Vagina (tissue), 2 donors: ENCODE measurements at regions not wholly inside any gene's neighbourhood (a gene's known extent, or its start where the extent isn't known, plus 50 kb on each side); places are given as distances from the start of the nearest gene placed in this dataset.
A peak's percentile ranks its signal among the peaks of the same experiment; 100 is the strongest.

ENCODE experiments used
- DNase-seq, 2 donors: peaks; one replicate each; pipeline ENCODE4 v3.0.0-alpha.2; 2017; ENCODE audit errors: extremely low spot score in 2 of 2
- H3K27ac ChIP-seq: fragments of 200-600 bp; sonication (generic); one replicate; pipeline ENCODE4 v1.5.1; 2019
- H3K27me3 ChIP-seq: fragments of 200-600 bp; sonication (generic); one replicate; pipeline ENCODE4 v1.5.1; 2019
- H3K36me3 ChIP-seq, 2 donors: fragments of 200-600 bp; sonication (generic); one replicate each; pipeline ENCODE4 v1.5.1; 2017 to 2019
- H3K4me1 ChIP-seq: fragments of 200-600 bp; sonication (generic); one replicate; pipeline ENCODE4 v1.5.1; 2019
- H3K4me3 ChIP-seq, 2 donors: fragments of 200-600 bp; sonication (generic); 1 replicate in 1 of 2; 2 replicates in 1 of 2; pipeline ENCODE4 v1.5.1; 2016 to 2019
- H3K9me3 ChIP-seq: fragments of 200-600 bp; sonication (generic); one replicate; pipeline ENCODE4 v1.5.1; 2019
- POLR2A ChIP-seq, 2 donors: fragments of 450-650 bp; IDR thresholded peaks; one replicate each; pipeline ENCODE4 v1.6.1; 2017; ENCODE audit warnings: antibody characterized with exemption in 2 of 2, mild to moderate bottlenecking in 2 of 2, moderate library complexity in 2 of 2
- POLR2AphosphoS5 ChIP-seq, 2 donors: sonication (generic); formaldehyde crosslinking; IDR thresholded peaks; one replicate each; pipeline ENCODE4 v1.9.0; 2017; ENCODE audit warnings: antibody characterized with exemption in 2 of 2, mild to moderate bottlenecking in 2 of 2, low read depth in 1 of 2; ENCODE audit not compliant: insufficient read depth in 1 of 2
- intact Hi-C: fragments of 100-400 bp; cut with DNase I; formaldehyde crosslinking; loops from one replicate; pipeline ENCODE4 v1.15.1; 2023
- TF ChIP-seq, protein P1 (sequence below), 3 experiments: fragments of 450-650 bp in 2 of 3; fragments of 200-600 bp in 1 of 3; sonication (generic) in 1 of 3; IDR thresholded peaks; one replicate each; pipeline ENCODE4 v1.5.1; 2017 to 2019; ENCODE audit warnings: antibody characterized with exemption in 3 of 3, mild to moderate bottlenecking in 2 of 3, moderate library complexity in 2 of 3

DNA sequence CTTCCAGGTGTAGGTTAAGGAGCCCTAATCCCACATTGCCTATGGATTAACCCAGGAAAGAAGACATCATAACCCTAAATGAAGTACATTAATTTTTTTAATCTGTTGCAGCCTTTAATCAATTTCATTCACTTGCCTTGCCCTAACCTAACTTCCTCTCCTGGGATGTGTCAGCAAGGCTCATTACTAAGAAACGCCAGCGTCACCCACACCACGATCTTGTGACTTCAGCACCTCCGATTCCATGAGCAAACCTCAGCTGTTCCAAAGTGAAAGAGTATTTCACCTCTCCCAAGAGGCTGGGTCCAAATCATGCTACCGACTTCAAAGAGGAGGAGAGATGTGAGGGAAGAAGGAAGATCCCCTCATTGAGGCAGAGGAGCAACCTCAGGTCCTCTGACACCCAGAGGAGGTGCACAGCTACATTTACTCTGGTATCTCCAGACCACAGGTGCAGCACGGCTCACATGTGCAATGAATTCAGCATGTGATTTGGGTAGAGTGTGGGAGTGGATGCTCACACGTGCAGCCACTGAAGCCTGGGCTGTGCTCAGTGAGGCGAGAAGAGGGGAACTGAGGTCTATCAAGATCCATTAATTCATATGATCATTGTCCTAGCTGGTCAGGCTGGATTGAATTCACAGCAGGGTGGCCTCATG is 134.1 kb downstream of the SLC30A10 start:
- Histone ChIP-seq H3K9me3 (no peaks in the 10 kb centered on the region), H3K27me3 (no peaks in the 10 kb centered on the region), H3K4me3 (no peak overlapping the region), H3K36me3 (no peaks in the 10 kb centered on the region), H3K27ac (no peak overlapping the region), H3K4me1 (no peaks in the 10 kb centered on the region)
- DNase-seq, result no peak
- no peak for TF ChIP-seq POLR2AphosphoS5 (IDR thresholded peaks at IDR 0.05; ENCODE audit: insufficient read depth in 1 of 2, low read depth in 1 of 2)
- TF ChIP-seq, protein P1, sequence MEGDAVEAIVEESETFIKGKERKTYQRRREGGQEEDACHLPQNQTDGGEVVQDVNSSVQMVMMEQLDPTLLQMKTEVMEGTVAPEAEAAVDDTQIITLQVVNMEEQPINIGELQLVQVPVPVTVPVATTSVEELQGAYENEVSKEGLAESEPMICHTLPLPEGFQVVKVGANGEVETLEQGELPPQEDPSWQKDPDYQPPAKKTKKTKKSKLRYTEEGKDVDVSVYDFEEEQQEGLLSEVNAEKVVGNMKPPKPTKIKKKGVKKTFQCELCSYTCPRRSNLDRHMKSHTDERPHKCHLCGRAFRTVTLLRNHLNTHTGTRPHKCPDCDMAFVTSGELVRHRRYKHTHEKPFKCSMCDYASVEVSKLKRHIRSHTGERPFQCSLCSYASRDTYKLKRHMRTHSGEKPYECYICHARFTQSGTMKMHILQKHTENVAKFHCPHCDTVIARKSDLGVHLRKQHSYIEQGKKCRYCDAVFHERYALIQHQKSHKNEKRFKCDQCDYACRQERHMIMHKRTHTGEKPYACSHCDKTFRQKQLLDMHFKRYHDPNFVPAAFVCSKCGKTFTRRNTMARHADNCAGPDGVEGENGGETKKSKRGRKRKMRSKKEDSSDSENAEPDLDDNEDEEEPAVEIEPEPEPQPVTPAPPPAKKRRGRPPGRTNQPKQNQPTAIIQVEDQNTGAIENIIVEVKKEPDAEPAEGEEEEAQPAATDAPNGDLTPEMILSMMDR (IDR thresholded peaks at IDR 0.05), result no peak
- TF ChIP-seq POLR2A (IDR thresholded peaks at IDR 0.05), result no peak
- intact Hi-C loops, result no loop called here

DNA sequence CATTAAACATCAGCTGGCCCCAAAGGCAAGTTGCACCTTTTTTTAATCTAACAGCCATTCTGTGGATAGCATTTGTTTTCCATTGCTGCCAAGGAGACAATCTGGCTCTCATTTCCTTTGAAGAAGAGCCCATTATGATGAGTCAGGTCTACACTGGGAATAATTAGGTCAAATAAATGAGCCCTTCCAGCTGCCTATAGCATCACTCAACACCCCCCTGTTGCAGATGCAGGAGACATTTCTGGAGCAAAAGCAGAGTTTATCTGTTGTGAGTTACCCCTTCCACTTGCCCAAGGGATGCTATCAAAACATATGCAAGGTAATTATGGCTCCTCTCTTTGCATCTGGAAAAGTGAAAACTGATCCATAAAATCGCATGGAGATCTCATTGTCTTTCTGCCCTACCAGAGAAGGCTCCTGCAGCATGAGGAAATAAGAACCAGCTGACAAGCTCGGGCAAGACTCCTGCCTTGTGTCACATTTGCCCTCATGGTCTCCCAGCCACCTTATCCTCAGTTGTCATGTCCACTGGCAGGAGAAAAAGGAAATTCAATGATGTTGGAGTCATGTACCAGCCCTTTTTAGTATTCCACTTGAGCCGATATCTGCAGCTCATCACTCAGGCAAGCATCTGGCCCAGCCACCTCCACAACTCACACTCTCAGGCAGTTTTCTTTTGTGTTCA is 135.9 kb downstream of the SLC30A10 start:
- DNase-seq, result no peak
- TF ChIP-seq POLR2AphosphoS5 (IDR thresholded peaks at IDR 0.05; ENCODE audit: insufficient read depth in 1 of 2, low read depth in 1 of 2) (no peak), POLR2A (IDR thresholded peaks at IDR 0.05) (no peak)
- TF ChIP-seq, protein P1 (IDR thresholded peaks at IDR 0.05), result no peak
- intact Hi-C loops, result no loop called here

DNA sequence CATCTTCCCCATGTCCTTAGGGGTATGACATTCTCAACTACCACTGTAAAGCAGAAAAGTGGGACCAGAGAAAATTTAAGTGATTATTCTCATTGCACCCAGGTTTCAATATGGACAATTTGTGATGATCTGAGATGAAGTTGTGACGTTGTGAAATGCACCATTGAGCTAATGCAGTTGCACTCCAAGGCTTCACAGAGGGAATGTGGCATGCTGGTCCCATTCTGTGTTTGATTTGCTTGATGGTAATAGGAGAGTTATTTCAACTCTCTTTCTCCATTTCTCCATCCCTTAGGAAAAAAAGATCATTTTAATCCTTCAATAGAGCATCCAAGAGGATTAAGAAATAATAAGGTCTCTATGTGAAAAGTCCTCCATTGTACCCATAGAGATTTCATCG is 136.6 kb downstream of the SLC30A10 start:
- Histone ChIP-seq H3K9me3 (no peaks in the 10 kb centered on the region), H3K4me1 (no peaks in the 10 kb centered on the region), H3K4me3 (no peak overlapping the region), H3K36me3 (no peaks in the 10 kb centered on the region), H3K27me3 (no peaks in the 10 kb centered on the region), H3K27ac (no peak overlapping the region)
- TF ChIP-seq POLR2A (IDR thresholded peaks at IDR 0.05), result no peak
- TF ChIP-seq POLR2AphosphoS5 (IDR thresholded peaks at IDR 0.05; ENCODE audit: insufficient read depth in 1 of 2, low read depth in 1 of 2), result no peak
- TF ChIP-seq, protein P1 (IDR thresholded peaks at IDR 0.05), result no peak
- intact Hi-C loops, result no loop called here
- no peak for DNase-seq

More for the DNA sequence above, 135.9 kb downstream of the SLC30A10 start:
- Histone ChIP-seq H3K4me1 (no peaks in the 10 kb centered on the region), H3K36me3 (no peaks in the 10 kb centered on the region), H3K27me3 (no peaks in the 10 kb centered on the region), H3K27ac (peak overlapping the region; percentile 20), H3K4me3 (no peak overlapping the region), H3K9me3 (no peaks in the 10 kb centered on the region)

DNA sequence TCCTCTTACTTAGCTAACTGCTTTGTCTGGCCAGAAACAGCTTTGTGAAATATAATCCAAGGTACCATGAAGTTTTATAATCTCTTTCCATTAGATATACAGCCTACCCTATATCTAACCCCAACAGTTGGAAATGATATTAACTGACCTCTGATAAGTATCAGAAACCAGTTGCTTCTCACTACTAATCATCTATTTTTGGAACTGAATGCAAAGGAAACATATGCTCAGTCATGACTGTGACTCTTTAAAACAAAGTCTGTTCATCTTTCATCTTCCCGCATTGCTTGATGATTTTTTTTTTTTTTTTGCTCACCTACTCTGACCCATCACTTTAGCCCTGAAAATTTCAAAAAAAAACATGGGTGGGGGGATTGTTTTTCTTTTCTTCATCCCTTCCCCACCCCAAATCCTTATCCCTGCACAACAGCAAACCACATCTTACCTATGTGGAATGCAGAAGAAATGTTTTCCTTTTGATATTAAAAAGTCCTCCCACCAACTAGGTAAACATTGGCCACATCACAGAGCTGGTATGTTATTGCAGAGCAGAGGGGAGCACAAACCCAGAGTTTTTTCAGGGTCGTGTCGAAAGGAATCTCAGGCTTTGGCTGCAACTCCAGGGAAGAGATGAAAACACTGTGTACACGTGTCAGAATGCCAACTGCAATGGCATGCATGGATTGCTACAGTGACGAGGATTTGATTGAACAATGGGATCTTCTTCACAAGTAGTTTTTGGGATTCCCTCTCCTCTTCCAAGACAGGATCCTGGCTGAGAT is 137.3 kb downstream of the SLC30A10 start:
- Histone ChIP-seq H3K36me3 (no peaks in the 10 kb centered on the region), H3K4me3 (no peak overlapping the region), H3K9me3 (no peaks in the 10 kb centered on the region), H3K27ac (no peak overlapping the region), H3K27me3 (no peaks in the 10 kb centered on the region), H3K4me1 (no peaks in the 10 kb centered on the region)
- no peak for DNase-seq
- intact Hi-C loops, result no loop called here
- TF ChIP-seq POLR2A (IDR thresholded peaks at IDR 0.05), result no peak
- TF ChIP-seq, protein P1 (IDR thresholded peaks at IDR 0.05), result no peak
- no peak for TF ChIP-seq POLR2AphosphoS5 (IDR thresholded peaks at IDR 0.05; ENCODE audit: insufficient read depth in 1 of 2, low read depth in 1 of 2)
